GM19397 (cell line): ENCODE measurements at regions not wholly inside any gene's neighbourhood (a gene's known extent, or its start where the extent isn't known, plus 50 kb on each side); places are given as distances from the start of the nearest gene placed in this dataset.

Experiments used
- ATAC-seq: cut with Tn5 transposase; IDR thresholded peaks from one replicate; pipeline ENCODE4 v1.9.1; 2021; ENCODE audit warnings: mild to moderate bottlenecking, moderate library complexity; ENCODE audit not compliant: unreplicated experiment

GRCh38 chr1:98049370-98050135, 128.7 kb upstream of the DPYD start:
- no peak for ATAC-seq

GRCh38 chr1:98048751-98049325, 128.0 kb upstream of the DPYD start:
- no peak for ATAC-seq

GRCh38 chr1:98048244-98048643, 127.4 kb upstream of the DPYD start:
- no peak for ATAC-seq

GRCh38 chr1:98047171-98047570, 126.3 kb upstream of the DPYD start:
- ATAC-seq, result no peak

GRCh38 chr1:98045767-98046641, 125.2 kb upstream of the DPYD start:
- ATAC-seq, result no peak

GRCh38 chr1:98045211-98045766, 124.5 kb upstream of the DPYD start:
- no peak for ATAC-seq

- no peak for ATAC-seq
Measured at GRCh38 chr1:98044766-98045165, 123.9 kb upstream of the DPYD start.

GRCh38 chr1:98044071-98044697, 123.3 kb upstream of the DPYD start:
- no peak for ATAC-seq

- ATAC-seq, result no peak
Measured at GRCh38 chr1:98035602-98036002, 114.8 kb upstream of the DPYD start.

GRCh38 chr1:98034505-98034904, 113.7 kb upstream of the DPYD start:
- no peak for ATAC-seq

GRCh38 chr1:98032958-98033357, 112.1 kb upstream of the DPYD start:
- no peak for ATAC-seq

GRCh38 chr1:98030976-98031375, 110.1 kb upstream of the DPYD start:
- ATAC-seq, result no peak

GRCh38 chr1:98030483-98030882, 109.6 kb upstream of the DPYD start:
- ATAC-seq, result no peak

- no peak for ATAC-seq
Measured at GRCh38 chr1:98028800-98029199, 108.0 kb upstream of the DPYD start.

GRCh38 chr1:98027103-98027705, 106.4 kb upstream of the DPYD start:
- no peak for ATAC-seq

- no peak for ATAC-seq
Measured at GRCh38 chr1:98025858-98026257, 105.0 kb upstream of the DPYD start.

GRCh38 chr1:98021126-98021525, 100.3 kb upstream of the DPYD start:
- no peak for ATAC-seq

GRCh38 chr1:98019747-98020146, 98.9 kb upstream of the DPYD start:
- no peak for ATAC-seq

GRCh38 chr1:98018074-98018473, 97.2 kb upstream of the DPYD start:
- ATAC-seq, result no peak

GRCh38 chr1:98017184-98017583, 96.3 kb upstream of the DPYD start:
- no peak for ATAC-seq

GRCh38 chr1:98008373-98008772, 87.5 kb upstream of the DPYD start:
- ATAC-seq, result no peak
